ENCODE measurements at regions not wholly inside any gene's neighbourhood (a gene's known extent, or its start where the extent isn't known, plus 50 kb on each side); places are given as distances from the start of the nearest gene placed in this dataset.
"Not testable (repeated sequence)": the region's sequence is repeated elsewhere in the genome, so short reads cannot be mapped to it uniquely, and the experiment has no call there.

DNA sequence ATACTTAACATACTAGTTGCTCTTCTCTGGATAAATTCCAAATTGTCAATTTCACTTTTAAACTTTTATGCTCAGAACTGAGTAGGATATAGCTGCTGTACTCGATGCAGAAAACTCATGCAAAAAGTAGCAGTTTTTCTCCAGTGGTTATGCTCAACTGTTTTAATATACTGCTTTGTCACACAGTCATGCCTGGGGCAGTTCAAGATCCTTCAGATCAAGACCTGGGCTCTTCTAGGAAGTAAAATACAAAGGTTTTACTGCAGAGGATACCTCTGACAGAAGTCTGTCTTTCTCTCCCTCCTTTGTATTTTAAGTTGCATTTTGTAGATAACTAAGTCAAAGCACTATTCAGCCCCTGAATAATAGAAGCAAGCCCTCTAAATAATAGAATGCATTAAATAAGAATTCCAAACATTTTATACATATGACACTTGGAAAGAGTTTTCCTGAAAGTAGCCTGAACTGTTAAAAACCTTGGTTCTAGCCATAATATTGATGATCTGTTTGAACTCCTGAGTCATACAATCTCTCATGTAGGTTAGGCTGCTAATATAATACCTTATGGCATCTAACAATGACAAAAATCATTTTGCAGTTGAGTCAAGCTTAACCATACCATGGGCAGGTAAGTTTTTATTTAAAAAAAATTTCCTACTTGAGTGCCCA is 183.3 kb upstream of the TRIB2 start:
- DNase-seq = no peak

- no peak for DNase-seq
Measured at GRCh38 chr2:12534646-12535263, 182.0 kb upstream of the TRIB2 start.

- DNase-seq = no peak
Measured at GRCh38 chr2:12536976-12537375, 179.8 kb upstream of the TRIB2 start.

DNA sequence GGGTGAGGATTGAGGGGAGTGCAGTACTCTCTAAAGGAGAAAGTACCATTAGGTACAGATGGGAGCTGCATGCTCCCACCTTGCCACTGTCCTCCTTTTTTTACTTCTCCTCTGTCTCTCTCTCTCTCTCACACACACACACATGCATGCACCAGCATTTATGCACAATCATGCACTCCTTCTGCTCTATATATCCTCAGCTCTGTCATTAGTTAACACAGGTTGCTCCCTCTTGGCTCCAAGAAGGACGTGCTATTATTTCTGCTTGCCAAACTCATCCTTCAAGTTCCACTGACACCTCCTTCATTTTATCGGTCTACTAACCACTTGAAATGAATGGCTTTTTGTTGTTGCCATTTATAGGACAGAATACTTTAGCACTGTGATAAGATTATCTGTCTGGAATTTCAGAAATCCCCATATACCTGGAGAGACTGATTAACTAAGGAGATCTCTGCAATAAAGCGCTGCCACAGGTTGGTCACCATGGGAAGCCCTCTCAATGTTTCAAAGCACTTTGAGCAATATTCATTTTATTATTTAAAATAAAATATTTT is 178.5 kb upstream of the TRIB2 start:
- no peak for DNase-seq

DNA sequence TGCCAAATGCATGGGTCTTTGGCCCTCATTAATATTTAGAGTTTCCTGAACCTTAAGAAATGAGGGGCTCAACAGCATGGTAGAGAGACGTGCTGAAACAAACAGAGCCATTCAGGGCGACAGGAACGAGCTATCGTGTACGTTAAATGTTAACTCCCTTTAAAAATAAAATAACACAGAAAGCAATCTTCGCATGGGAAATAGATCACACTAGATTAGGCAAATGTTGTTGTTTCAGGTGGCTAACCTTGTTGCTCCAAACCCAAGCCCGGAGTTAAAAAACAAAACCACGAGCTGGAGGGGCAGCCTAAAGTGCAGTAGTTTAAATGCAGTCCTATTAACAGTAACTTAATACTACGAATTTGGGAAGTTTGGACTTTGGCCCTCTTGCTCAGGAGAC is 177.4 kb upstream of the TRIB2 start:
- DNase-seq = no peak

DNA sequence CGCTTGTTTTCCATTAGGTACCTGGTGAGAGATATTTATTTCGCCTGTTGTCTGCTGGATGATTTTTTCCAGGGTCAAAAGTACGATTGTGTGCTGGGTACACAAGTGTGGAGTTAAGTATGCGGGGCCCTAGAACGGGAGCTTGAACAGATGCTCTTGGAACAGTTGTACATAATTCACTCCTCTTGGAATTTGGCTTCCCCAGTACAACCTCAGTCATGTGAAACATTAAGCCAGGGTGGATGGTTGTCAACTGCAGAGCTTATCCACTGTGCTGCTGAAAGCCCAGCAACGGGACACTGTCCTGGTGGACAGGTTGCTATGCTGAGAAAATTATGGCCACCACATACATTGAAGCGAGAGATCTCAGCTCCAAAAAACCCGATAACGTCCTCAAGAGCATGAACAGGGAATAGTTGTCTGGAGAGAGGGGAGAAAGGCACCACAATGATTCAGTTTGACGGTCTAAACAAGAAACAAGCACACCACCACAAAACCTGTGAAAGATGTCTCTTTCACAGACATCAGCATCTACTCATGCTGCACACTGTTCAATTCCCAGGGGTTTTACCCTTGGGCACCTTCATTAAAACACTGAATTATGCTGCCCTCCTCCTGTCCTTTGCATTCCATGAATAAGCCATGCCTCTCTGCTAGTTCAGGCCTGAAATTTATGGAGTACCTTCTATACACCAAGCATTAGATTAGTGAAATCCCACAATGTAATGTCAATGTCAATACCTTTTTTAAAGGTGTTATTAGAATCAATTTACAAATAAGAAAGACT is 176.8 kb upstream of the TRIB2 start:
- DNase-seq = no peak

- DNase-seq = no peak
Measured at GRCh38 chr2:12543076-12543977, 173.4 kb upstream of the TRIB2 start.

- DNase-seq = no peak
Measured at GRCh38 chr2:12543978-12544558, 172.7 kb upstream of the TRIB2 start.

DNA sequence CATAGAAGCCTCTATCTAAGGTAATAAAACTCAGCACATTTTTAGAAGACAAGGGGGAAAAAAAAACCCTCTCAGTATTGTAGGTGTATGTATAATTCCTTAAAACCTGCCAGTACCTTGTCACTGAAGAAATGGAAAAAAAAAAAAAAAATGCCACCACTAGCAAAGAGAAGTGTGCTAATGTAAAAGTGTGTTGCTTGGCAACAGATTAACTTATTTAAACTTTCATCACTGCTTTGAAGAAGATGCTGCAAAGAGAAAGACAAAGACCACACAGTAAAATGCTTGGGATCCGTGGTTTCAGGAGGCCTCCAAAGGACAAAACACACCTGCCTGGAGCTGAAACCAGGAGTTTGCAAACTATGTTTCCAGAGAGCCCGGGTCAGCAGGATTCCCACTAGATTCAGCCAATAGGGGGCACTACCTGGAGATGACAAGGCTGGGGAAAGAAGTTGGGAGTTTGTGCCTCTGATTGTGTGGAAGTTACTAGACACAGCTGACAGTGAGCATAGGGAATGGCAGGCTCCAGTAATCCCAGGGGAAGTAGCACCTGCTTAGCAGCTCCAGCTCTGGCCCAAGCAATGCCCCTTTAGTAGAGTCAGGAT is 169.1 kb upstream of the TRIB2 start:
- no peak for DNase-seq

- DNase-seq = no peak
Measured at GRCh38 chr2:12548906-12549305, 167.8 kb upstream of the TRIB2 start.

DNA sequence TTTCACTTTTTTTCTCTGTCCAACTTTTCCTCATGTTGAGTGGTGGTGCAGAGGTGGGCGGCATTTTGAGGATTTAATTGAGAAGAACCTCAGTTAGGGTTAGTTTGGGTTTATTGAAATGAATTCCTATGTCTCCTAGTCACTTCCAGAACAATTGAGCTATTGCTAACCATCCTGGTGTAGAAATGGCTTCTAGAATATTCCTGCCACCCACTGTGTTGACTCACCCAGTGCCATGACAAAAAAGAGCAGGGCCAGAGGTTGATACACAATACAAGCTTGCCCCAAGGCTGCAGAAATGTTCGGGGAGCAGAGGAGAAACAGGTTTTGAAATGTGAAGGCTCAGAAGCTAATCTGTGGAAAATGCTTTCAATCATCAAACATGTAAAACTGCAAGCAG is 167.1 kb upstream of the TRIB2 start:
- DNase-seq = no peak

- no peak for DNase-seq
Measured at GRCh38 chr2:12552092-12552491, 164.6 kb upstream of the TRIB2 start.

- DNase-seq = no peak
Measured at GRCh38 chr2:12554224-12555011, 162.3 kb upstream of the TRIB2 start.

DNA sequence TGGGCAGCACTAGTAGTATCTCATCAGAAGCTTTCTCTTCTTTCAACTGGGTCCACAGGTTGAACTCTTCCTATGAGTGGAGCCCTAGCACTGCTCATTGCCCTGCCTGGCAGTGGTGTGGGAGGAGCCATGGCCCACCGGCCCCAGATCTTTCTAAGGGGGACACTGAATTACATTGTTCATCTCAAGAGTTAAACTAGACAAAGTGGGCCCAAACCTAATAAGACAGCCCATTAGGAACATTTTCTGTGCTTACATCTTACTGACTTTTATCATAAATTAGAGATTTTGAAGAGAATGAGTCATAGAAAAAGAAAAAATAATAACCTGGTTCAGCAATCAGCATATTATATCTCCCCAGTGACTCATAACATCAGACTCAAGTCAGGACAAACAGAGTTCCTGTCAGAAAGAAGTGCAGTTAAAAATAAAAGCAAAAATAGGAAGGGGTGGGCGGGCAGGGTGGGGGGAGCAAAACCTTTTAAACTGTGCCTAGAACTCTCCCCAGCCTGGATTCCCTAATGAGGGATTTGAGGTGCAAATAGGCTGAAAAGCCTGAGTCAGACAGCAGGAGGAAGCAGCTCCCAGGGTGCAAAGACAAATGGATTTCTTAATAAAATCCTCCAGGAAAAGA is 161.6 kb upstream of the TRIB2 start:
- DNase-seq = no peak

- DNase-seq = peak; percentile 21
Measured at GRCh38 chr2:12556762-12557161, 160.0 kb upstream of the TRIB2 start.

DNA sequence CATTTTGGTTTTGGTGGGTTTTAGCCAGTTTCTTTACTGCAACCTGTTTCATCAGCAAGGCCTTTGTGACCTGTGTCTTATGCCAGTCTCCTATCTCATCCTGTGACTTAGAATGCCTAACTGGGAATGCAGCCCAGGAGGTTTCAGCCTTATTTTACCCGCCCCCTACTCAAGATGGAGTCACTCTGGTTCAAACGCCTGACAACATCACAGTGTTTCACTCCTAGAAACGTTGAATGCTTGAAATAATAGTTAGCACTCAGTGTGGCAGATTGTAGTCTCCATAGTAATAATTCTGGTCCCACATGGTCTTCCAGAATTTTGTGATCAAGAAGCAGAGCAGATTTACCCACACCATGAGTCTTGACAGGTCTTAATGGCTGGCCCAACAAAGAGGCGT is 159.0 kb upstream of the TRIB2 start:
- no peak for DNase-seq

DNA sequence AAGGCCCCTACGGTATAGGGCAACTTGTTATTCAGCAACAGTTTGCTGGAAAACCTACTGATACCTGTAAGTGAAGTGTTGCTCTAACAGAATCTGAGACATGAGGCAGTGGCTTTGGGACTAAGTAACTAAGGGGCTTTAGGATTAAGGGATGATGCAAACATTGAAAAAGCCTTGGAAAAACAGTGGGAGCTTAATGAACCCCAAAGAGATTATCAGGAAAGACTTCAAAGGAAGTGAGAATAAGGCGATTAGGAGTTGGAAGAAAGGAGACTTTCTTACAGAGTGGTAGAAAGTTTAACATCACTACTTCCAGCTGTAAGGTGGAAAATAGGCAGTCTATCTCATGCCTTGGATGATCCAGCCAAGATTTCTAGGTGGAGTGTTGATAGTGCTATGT is 158.2 kb upstream of the TRIB2 start:
- no peak for DNase-seq

DNA sequence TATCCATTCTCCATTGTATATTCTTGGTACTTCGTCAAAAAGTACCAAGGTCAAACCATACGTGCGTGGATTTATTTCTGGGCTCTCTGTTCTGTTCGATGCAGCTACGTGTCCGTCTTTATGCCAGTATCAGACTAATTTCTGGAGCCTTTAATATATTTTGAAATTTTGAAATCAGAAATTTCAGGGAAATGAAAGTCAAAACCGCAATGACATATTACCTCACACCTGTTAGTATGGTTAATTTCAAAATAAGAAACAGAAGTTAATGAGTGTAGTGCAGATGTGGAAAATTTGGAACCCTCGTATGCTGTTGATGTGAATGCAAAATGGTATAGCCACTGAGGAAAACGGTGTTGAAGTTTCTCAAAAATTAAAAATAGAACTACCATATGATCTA is 156.1 kb upstream of the TRIB2 start:
- DNase-seq = no peak

DNA sequence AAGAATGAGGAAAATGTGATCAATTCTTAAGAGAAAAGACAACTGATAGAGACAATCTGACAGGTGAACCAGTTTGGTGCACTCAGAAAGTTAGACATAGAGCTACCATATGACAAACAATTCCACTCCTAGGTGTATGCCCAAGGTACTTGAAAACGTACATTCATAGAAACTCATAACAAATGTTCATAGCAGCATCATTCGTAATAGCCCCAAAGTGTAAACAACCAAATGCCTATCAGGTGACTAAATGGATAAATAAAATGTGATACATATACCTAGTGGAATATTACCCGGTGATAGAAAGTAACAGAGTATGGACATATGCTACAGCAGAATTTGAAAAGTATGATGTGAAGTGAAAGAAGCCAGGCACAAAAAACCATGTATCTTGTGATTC is 149.3 kb upstream of the TRIB2 start:
- no peak for DNase-seq

- DNase-seq = not testable (repeated sequence)
Measured at GRCh38 chr2:12569510-12569909, 147.2 kb upstream of the TRIB2 start.

DNA sequence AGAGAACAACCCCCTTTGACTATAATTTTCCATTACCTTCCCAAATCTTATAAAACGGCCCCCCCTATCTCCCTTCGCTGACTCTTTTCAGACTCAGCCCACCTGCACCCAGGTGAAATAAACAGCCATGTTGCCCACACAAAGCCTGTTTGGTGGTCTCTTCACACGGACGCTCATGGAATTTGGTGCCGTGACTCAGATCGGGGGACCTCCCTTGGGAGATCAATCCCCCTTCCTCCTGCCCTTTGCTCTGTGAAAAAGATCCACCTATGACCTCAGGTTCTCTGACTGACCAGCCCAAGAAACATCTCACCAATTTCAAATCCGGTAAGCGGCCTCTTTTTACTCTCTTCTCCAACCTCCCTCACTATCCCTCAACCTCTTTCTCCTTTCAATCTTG is 146.8 kb upstream of the TRIB2 start:
- not testable (repeated sequence) for DNase-seq

All from activated CD8-positive, alpha-beta memory T cell treated with anti-CD3 and anti-CD28 coated beads, Interleukin-2, amount 50 U/mL, for 4 hours (primary cell).